Progenitor cell of endocrine pancreas (in vitro differentiated cells): ENCODE measurements at regions not wholly inside any gene's neighbourhood (a gene's known extent, or its start where the extent isn't known, plus 50 kb on each side); places are given as distances from the start of the nearest gene placed in this dataset.

Experiments used
- DNase-seq: peaks from one replicate; pipeline ENCODE4 v3.0.0; 2021; ENCODE audit warnings: low spot score; ENCODE audit not compliant: unreplicated experiment
- H3K27ac Mint-ChIP-seq: 2 replicates; pipeline ENCODE4 v1.8.0; 2021; ENCODE audit warnings: mild to moderate bottlenecking, moderate library complexity, mixed read lengths
- H3K27me3 Mint-ChIP-seq: 2 replicates; pipeline ENCODE4 v1.8.0; 2021; ENCODE audit warnings: mixed read lengths
- H3K36me3 Mint-ChIP-seq: 2 replicates; pipeline ENCODE4 v1.8.0; 2022; ENCODE audit warnings: mixed read lengths; ENCODE audit not compliant: insufficient read depth
- H3K4me1 Mint-ChIP-seq: 2 replicates; pipeline ENCODE4 v1.8.0; 2021; ENCODE audit warnings: low read depth, mixed read lengths
- H3K4me3 Mint-ChIP-seq: 2 replicates; pipeline ENCODE4 v1.8.0; 2021; ENCODE audit warnings: low read depth, mild to moderate bottlenecking, moderate library complexity, mixed read lengths
- H3K9me3 Mint-ChIP-seq: 2 replicates; pipeline ENCODE4 v1.8.0; 2021; ENCODE audit warnings: low read depth, mixed read lengths
- CTCF ChIP-seq: fragments of 200-600 bp; sonication (generic); IDR thresholded peaks from one replicate; pipeline ENCODE4 v1.5.0; 2021; ENCODE audit warnings: antibody characterized with exemption, mild to moderate bottlenecking; ENCODE audit not compliant: unreplicated experiment

- Mint-ChIP-seq H3K36me3 (no peaks in the 10 kb centered on the region), H3K27ac (no peak overlapping the region), H3K4me1 (no peaks in the 10 kb centered on the region), H3K4me3 (no peak overlapping the region), H3K27me3 (peaks cover 40% of the 10 kb centered on the region), H3K9me3 (no peaks in the 10 kb centered on the region)
- TF ChIP-seq CTCF: no peak
- DNase-seq: no peak
Observed at GRCh38 chr10:117632406-117632805, 89.9 kb downstream of the EMX2 start.

GRCh38 chr10:117635826-117636225 is 93.3 kb downstream of the EMX2 start:
- DNase-seq: no peak
- Mint-ChIP-seq H3K4me1 (no peaks in the 10 kb centered on the region), H3K9me3 (no peaks in the 10 kb centered on the region), H3K27me3 (peaks cover 67% of the 10 kb centered on the region), H3K4me3 (no peak overlapping the region), H3K36me3 (no peaks in the 10 kb centered on the region), H3K27ac (no peak overlapping the region)
- TF ChIP-seq CTCF: no peak

GRCh38 chr10:117638200-117638599 is 95.7 kb downstream of the EMX2 start:
- H3K4me3 Mint-ChIP-seq: no peak overlapping the region
- TF ChIP-seq CTCF: no peak

GRCh38 chr10:117638664-117639200 is 96.2 kb downstream of the EMX2 start:
- Mint-ChIP-seq H3K4me1 (no peaks in the 10 kb centered on the region), H3K36me3 (no peaks in the 10 kb centered on the region), H3K9me3 (no peaks in the 10 kb centered on the region), H3K4me3 (no peak overlapping the region), H3K27me3 (peaks cover 74% of the 10 kb centered on the region), H3K27ac (no peak overlapping the region)
- TF ChIP-seq CTCF: no peak
- no peak for DNase-seq

More at GRCh38 chr10:117638200-117638599, 95.7 kb downstream of the EMX2 start:
- no peak for DNase-seq
- Mint-ChIP-seq H3K9me3 (no peaks in the 10 kb centered on the region), H3K4me1 (no peaks in the 10 kb centered on the region), H3K27me3 (peaks cover 71% of the 10 kb centered on the region), H3K27ac (no peak overlapping the region), H3K36me3 (no peaks in the 10 kb centered on the region)

- H3K27me3 Mint-ChIP-seq: peaks cover 72% of the 10 kb centered on the region
- no peaks in the 10 kb centered on the region for H3K4me1 Mint-ChIP-seq
- no peak for TF ChIP-seq CTCF
- H3K4me3 Mint-ChIP-seq: no peak overlapping the region
- H3K36me3 Mint-ChIP-seq: no peaks in the 10 kb centered on the region
- no peak for DNase-seq
- H3K27ac Mint-ChIP-seq: no peak overlapping the region
- no peaks in the 10 kb centered on the region for H3K9me3 Mint-ChIP-seq
Observed at GRCh38 chr10:117640406-117640805, 97.9 kb downstream of the EMX2 start.
